ENCODE measurements at regions not wholly inside any gene's neighbourhood (a gene's known extent, or its start where the extent isn't known, plus 50 kb on each side); places are given as distances from the start of the nearest gene placed in this dataset.
"Not testable (repeated sequence)": the region's sequence is repeated elsewhere in the genome, so short reads cannot be mapped to it uniquely, and the experiment has no call there.

DNA sequence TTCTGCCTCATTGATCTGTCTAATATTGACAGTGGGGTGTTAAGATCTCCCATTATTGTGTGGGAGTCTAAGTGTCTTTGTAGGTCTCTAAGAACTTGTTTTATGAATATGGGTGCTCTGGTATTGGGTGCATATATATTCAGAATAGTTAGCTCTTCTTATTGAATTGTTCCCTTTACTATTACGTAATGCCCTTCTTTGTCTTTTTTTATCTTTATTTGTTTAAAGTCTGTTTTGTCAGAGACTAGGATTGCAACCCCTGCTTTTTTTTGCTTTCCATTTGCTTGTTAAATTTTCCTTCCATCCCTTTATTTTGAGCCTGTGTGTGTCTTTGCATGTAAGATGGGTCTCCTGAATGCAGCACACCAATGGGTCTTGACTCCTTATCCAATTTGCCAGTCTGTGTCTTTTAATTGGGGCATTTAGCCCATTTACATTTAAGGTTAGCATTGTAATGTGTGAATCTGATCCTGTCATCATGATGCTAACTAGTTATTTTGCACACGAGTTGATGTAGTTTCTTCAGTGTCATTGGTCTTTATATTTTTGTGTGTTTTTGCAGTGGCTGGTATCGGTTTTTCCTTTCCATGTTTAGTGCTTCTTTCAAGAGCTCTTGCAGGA, 1126.0 kb upstream of the TMEM132C start:
- not testable (repeated sequence) for H3K9me2 ChIP-seq (replicated peaks; ENCODE audit: insufficient read depth, low read length); H3K27me3 ChIP-seq (ENCODE audit: low read length); H2AFZ ChIP-seq (ENCODE audit: low read length); DNase-seq; H4K20me1 ChIP-seq (ENCODE audit: insufficient read depth, low read depth, low read length); H3K27ac ChIP-seq (ENCODE audit: low read length); H3K4me3 ChIP-seq (ENCODE audit: low read length); H3K9ac ChIP-seq (ENCODE audit: low read length); H3K4me1 ChIP-seq (ENCODE audit: low read length); H3K79me2 ChIP-seq (ENCODE audit: low read length); H3K36me3 ChIP-seq (ENCODE audit: insufficient read depth, low read length); H3K9me3 ChIP-seq (ENCODE audit: low read length); H3K4me2 ChIP-seq (ENCODE audit: low read depth, low read length, poor library complexity, severe bottlenecking)

DNA sequence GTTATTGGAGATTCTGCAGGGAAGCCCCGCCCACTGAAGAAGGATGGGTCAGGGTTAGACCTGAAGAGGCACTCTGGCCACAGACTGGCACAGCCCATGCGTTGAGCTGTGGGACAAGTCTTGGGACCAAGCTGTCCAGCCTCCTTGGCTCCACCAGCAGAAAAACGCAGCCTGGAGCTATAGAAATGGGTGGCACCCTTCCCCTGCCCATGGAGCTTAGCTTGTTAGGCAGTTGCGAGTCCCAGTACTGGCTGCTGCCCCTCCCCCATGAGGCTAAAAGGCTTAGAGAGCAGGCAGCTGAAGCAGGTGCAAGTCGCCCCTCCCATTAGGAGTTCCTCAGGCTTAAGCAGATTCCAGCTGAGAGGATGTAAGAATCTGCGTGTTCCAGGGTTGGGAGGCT, 1124.0 kb upstream of the TMEM132C start:
- Histone ChIP-seq H3K4me1 (ENCODE audit: low read length) (no peaks in the 10 kb centered on the region), H3K9me3 (ENCODE audit: low read length) (peaks cover 4% of the 10 kb centered on the region), H3K36me3 (ENCODE audit: insufficient read depth, low read length) (no peaks in the 10 kb centered on the region), H3K4me3 (ENCODE audit: low read length) (no peak overlapping the region), H3K4me2 (ENCODE audit: low read depth, low read length, poor library complexity, severe bottlenecking) (no peak overlapping the region), H3K9ac (ENCODE audit: low read length) (no peak overlapping the region), H3K9me2 (replicated peaks; ENCODE audit: insufficient read depth, low read length) (no peaks in the 10 kb centered on the region), H2AFZ (ENCODE audit: low read length) (no peak overlapping the region), H3K79me2 (ENCODE audit: low read length) (no peaks in the 10 kb centered on the region), H3K27ac (ENCODE audit: low read length) (no peak overlapping the region), H3K27me3 (ENCODE audit: low read length) (no peaks in the 10 kb centered on the region), H4K20me1 (ENCODE audit: insufficient read depth, low read depth, low read length) (no peaks in the 10 kb centered on the region)
- DNase-seq = no peak

DNA sequence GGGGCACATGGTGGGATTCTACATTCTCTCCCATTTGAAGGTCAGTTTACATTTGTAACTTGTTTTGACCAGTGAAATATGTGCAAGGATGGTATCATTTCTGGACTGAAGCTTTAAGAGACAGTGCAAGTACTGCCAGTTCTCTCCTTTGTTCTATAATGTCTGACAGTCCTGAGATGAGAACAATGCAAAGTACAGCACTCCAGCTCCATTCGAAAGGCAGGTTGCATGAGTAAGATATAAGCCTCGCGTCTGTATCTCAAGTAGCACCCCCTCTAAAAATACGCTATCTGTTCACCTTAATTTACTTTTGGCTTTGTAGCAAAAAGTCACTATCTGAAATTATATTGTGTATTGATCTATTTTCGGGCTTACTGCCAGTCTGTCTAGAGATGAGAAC, 1122.2 kb upstream of the TMEM132C start:
- no peak overlapping the region for H3K4me2 ChIP-seq (ENCODE audit: low read depth, low read length, poor library complexity, severe bottlenecking)
- no peak for DNase-seq

DNA sequence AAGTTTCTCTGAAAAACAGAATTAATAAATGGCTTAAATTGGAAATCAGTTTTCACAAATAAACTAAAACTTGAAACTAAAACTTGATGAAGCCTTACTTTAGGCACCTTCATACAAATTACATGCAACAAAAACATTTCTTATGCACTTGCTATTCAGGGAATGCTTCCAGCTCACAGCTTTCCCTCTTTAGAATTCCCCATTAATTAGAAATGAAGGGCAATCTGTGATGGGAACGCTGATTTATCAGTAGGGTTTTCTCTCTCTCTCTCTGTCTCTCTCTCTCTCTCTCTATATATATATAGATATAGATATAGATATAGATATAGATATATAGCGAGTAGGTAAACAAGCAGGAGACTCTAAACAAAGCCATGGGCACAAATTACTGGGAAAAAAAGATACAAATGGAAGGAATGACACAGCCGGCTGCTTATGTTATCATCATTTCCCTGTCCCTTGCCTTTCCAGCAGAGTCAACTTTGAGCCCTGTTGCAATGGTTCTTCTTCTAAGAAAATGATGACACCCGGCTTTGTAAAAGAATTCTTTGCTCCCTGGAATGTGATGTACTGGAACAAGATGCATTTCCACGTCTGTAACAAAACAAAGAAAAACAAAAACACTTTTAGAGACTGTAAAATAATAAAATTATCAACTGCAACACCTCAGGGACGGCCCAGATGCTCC, 1121.6 kb upstream of the TMEM132C start:
- Histone ChIP-seq H3K27me3 (ENCODE audit: low read length) (no peaks in the 10 kb centered on the region), H3K4me3 (ENCODE audit: low read length) (no peak overlapping the region), H3K9me3 (ENCODE audit: low read length) (peaks cover 4% of the 10 kb centered on the region), H3K36me3 (ENCODE audit: insufficient read depth, low read length) (no peaks in the 10 kb centered on the region), H3K9me2 (replicated peaks; ENCODE audit: insufficient read depth, low read length) (no peaks in the 10 kb centered on the region), H2AFZ (ENCODE audit: low read length) (no peak overlapping the region), H3K79me2 (ENCODE audit: low read length) (no peaks in the 10 kb centered on the region), H3K27ac (ENCODE audit: low read length) (no peak overlapping the region), H3K4me2 (ENCODE audit: low read depth, low read length, poor library complexity, severe bottlenecking) (no peak overlapping the region), H4K20me1 (ENCODE audit: insufficient read depth, low read depth, low read length) (no peaks in the 10 kb centered on the region), H3K4me1 (ENCODE audit: low read length) (no peaks in the 10 kb centered on the region), H3K9ac (ENCODE audit: low read length) (no peak overlapping the region)
- DNase-seq = no peak

More for the DNA sequence above, 1122.2 kb upstream of the TMEM132C start:
- Histone ChIP-seq H4K20me1 (ENCODE audit: insufficient read depth, low read depth, low read length) (no peaks in the 10 kb centered on the region), H3K4me3 (ENCODE audit: low read length) (no peak overlapping the region), H3K9me2 (replicated peaks; ENCODE audit: insufficient read depth, low read length) (no peaks in the 10 kb centered on the region), H3K27me3 (ENCODE audit: low read length) (no peaks in the 10 kb centered on the region), H3K27ac (ENCODE audit: low read length) (no peak overlapping the region), H3K9ac (ENCODE audit: low read length) (no peak overlapping the region), H3K9me3 (ENCODE audit: low read length) (peaks cover 4% of the 10 kb centered on the region), H2AFZ (ENCODE audit: low read length) (no peak overlapping the region), H3K4me1 (ENCODE audit: low read length) (no peaks in the 10 kb centered on the region), H3K36me3 (ENCODE audit: insufficient read depth, low read length) (no peaks in the 10 kb centered on the region), H3K79me2 (ENCODE audit: low read length) (no peaks in the 10 kb centered on the region)

DNA sequence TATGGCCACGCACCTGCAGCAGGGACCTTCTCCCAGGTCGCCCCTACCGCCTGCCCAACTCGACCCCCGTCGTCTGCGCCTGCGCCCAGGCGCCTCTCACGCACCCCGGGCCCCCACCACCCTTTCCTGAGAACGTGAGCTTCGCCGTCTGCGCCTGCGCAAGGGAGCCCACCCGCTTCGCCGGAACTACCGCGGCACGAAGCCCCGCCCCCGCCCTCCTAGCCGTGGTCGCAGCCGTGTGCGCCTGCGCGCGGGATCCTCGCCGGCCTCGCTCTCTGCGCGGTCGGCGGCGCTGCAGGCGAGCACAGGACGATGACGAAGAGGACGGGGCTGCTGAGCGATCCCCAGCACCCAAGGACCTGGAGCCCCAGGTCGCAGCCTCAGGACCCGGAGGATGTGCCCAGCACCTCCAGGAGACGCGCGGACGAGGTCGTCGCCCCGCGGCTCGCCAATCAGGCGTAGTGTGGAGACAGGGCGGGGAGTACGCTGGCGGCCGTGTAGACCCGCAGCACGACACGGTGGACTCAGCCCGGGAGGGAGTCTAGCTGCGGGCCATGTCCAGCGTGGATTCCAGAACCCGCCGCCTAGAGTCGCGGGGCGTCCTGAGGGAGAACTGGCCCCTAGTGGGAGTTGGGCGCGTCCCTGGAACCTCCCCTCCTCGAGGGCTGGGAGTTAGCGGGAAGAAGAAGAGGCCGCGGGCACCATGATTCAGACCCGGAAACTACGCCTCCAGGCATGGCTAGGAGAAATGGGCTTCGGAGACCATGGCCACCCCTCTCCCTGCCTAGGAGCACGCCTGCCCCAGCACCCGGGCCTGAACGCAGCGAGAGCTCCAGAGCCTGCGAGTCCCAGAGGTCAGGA, 1120.8 kb upstream of the TMEM132C start:
- H3K27ac ChIP-seq (ENCODE audit: low read length) = no peak overlapping the region
- no peak overlapping the region for H3K4me2 ChIP-seq (ENCODE audit: low read depth, low read length, poor library complexity, severe bottlenecking)
- DNase-seq = no peak
- no peaks in the 10 kb centered on the region for H3K9me2 ChIP-seq (replicated peaks; ENCODE audit: insufficient read depth, low read length)
- H3K79me2 ChIP-seq (ENCODE audit: low read length) = no peaks in the 10 kb centered on the region
- peaks cover 4% of the 10 kb centered on the region for H3K9me3 ChIP-seq (ENCODE audit: low read length)
- H3K4me3 ChIP-seq (ENCODE audit: low read length) = no peak overlapping the region
- H4K20me1 ChIP-seq (ENCODE audit: insufficient read depth, low read depth, low read length) = no peaks in the 10 kb centered on the region
- no peak overlapping the region for H2AFZ ChIP-seq (ENCODE audit: low read length)
- H3K27me3 ChIP-seq (ENCODE audit: low read length) = no peaks in the 10 kb centered on the region
- H3K36me3 ChIP-seq (ENCODE audit: insufficient read depth, low read length) = no peaks in the 10 kb centered on the region
- no peak overlapping the region for H3K9ac ChIP-seq (ENCODE audit: low read length)
- H3K4me1 ChIP-seq (ENCODE audit: low read length) = no peaks in the 10 kb centered on the region

DNA sequence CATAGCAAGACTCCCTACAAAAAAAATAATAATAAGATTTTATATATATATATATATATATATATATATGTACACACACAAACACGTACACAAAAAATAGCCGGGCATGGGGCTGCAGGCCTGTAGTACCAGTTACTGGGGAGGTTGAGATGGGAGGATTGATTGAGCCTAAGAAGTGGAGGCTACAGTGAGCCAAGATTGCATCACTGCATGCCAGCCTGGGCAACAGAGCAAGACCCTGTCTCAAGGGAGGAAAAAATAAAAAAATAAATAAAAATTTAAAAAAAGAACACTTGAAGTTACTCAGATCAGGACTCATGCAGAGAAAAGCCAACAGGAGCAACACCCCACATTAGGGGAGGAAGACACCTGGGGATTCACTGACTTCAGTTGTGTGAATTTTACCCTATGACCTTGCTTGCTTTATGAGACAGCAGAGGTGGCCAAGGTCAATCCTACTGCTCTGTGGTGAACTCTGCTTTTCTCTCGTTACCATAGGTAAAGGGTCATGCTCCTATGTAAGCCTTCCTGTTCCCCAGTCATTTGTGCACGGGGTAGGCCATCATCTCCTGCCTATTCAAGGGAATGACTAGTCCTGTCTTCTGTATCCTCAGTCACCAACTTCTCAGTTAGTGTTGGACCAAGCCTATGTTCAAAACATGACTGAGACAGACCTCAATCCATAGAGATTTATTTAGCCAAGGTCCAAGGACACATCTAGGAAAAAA, 1119.8 kb upstream of the TMEM132C start:
- H3K4me2 ChIP-seq (ENCODE audit: low read depth, low read length, poor library complexity, severe bottlenecking) = no peak overlapping the region
- no peak overlapping the region for H3K9ac ChIP-seq (ENCODE audit: low read length)
- H3K9me2 ChIP-seq (replicated peaks; ENCODE audit: insufficient read depth, low read length) = no peaks in the 10 kb centered on the region
- H3K9me3 ChIP-seq (ENCODE audit: low read length) = peaks cover 7% of the 10 kb centered on the region
- H2AFZ ChIP-seq (ENCODE audit: low read length) = no peak overlapping the region
- H3K27ac ChIP-seq (ENCODE audit: low read length) = no peak overlapping the region
- H3K4me1 ChIP-seq (ENCODE audit: low read length) = no peaks in the 10 kb centered on the region
- DNase-seq = no peak
- H3K27me3 ChIP-seq (ENCODE audit: low read length) = no peaks in the 10 kb centered on the region
- H3K4me3 ChIP-seq (ENCODE audit: low read length) = no peak overlapping the region
- H4K20me1 ChIP-seq (ENCODE audit: insufficient read depth, low read depth, low read length) = no peaks in the 10 kb centered on the region
- H3K36me3 ChIP-seq (ENCODE audit: insufficient read depth, low read length) = no peaks in the 10 kb centered on the region
- no peaks in the 10 kb centered on the region for H3K79me2 ChIP-seq (ENCODE audit: low read length)

DNA sequence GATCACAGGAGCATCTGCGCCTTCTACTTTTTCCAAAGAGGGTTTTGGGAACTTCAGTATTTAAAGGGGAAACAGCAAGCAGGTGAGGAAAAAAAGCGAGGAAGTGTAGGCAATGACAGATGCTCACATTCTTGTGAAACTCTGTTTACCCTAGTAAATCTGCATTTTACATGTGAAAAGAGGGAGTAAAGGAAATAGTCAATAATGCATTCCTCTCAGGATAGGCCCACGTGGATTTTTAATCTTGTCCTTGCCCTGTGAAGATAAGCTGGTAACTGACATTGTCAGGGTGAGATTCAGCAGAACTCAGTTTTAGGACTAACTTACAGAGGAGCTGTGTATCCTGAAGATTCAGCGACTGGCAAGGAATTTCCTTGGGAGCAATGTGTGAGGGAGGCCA, 1119.2 kb upstream of the TMEM132C start:
- H3K9me3 ChIP-seq (ENCODE audit: low read length) = peaks cover 7% of the 10 kb centered on the region
- H3K9ac ChIP-seq (ENCODE audit: low read length) = no peak overlapping the region
- no peaks in the 10 kb centered on the region for H3K36me3 ChIP-seq (ENCODE audit: insufficient read depth, low read length)
- H3K4me1 ChIP-seq (ENCODE audit: low read length) = no peaks in the 10 kb centered on the region
- H2AFZ ChIP-seq (ENCODE audit: low read length) = no peak overlapping the region
- no peak overlapping the region for H3K27ac ChIP-seq (ENCODE audit: low read length)
- H3K4me2 ChIP-seq (ENCODE audit: low read depth, low read length, poor library complexity, severe bottlenecking) = no peak overlapping the region
- H3K27me3 ChIP-seq (ENCODE audit: low read length) = no peaks in the 10 kb centered on the region
- no peaks in the 10 kb centered on the region for H3K79me2 ChIP-seq (ENCODE audit: low read length)
- H4K20me1 ChIP-seq (ENCODE audit: insufficient read depth, low read depth, low read length) = no peaks in the 10 kb centered on the region
- no peaks in the 10 kb centered on the region for H3K9me2 ChIP-seq (replicated peaks; ENCODE audit: insufficient read depth, low read length)
- DNase-seq = no peak
- H3K4me3 ChIP-seq (ENCODE audit: low read length) = no peak overlapping the region

DNA sequence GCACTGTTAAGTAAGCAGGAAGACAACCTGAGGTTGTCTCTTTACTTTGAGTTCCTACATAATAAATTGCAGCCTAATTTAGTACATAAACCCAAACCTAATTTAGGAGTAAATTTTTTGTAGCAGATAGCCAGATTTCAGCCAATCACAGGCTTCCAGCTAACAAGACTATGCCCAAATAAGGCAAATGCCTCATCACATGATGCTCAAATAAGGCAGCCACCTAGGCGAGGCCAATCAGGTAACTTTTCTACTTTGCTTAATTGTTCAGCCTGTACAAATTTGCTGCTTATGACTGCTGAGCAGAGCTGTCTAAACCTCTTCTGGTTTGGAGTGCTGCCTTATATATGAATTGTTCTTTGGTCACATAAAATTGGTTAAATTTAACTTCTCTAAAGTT, 1118.7 kb upstream of the TMEM132C start:
- H3K4me2 ChIP-seq (ENCODE audit: low read depth, low read length, poor library complexity, severe bottlenecking) = no peak overlapping the region
- no peak overlapping the region for H3K27ac ChIP-seq (ENCODE audit: low read length)
- H3K79me2 ChIP-seq (ENCODE audit: low read length) = no peaks in the 10 kb centered on the region
- H3K4me1 ChIP-seq (ENCODE audit: low read length) = no peaks in the 10 kb centered on the region
- no peak overlapping the region for H3K9ac ChIP-seq (ENCODE audit: low read length)
- H4K20me1 ChIP-seq (ENCODE audit: insufficient read depth, low read depth, low read length) = no peaks in the 10 kb centered on the region
- no peaks in the 10 kb centered on the region for H3K9me2 ChIP-seq (replicated peaks; ENCODE audit: insufficient read depth, low read length)
- no peak overlapping the region for H2AFZ ChIP-seq (ENCODE audit: low read length)
- no peaks in the 10 kb centered on the region for H3K27me3 ChIP-seq (ENCODE audit: low read length)
- no peaks in the 10 kb centered on the region for H3K36me3 ChIP-seq (ENCODE audit: insufficient read depth, low read length)
- DNase-seq = no peak
- no peak overlapping the region for H3K4me3 ChIP-seq (ENCODE audit: low read length)
- H3K9me3 ChIP-seq (ENCODE audit: low read length) = peaks cover 7% of the 10 kb centered on the region
